Hepatocyte (in vitro differentiated cells): ENCODE measurements at regions not wholly inside any gene's neighbourhood (a gene's known extent, or its start where the extent isn't known, plus 50 kb on each side); places are given as distances from the start of the nearest gene placed in this dataset.

ENCODE experiments used
- DNase-seq: peaks from one replicate; pipeline ENCODE4 v3.0.0-alpha.2; 2016; ENCODE audit warnings: low spot score
- H2AFZ ChIP-seq: fragments of 200-600 bp; sonication (generic); 2 replicates; pipeline ENCODE4 v1.6.0; 2016; ENCODE audit warnings: antibody characterized with exemption, mild to moderate bottlenecking
- H3K27ac ChIP-seq: fragments of 200-600 bp; sonication (generic); 2 replicates; pipeline ENCODE4 v1.5.1; 2016; ENCODE audit warnings: mild to moderate bottlenecking
- H3K27me3 ChIP-seq: fragments of 200-600 bp; sonication (generic); 2 replicates; pipeline ENCODE4 v1.6.1; 2016
- H3K36me3 ChIP-seq: fragments of 200-600 bp; sonication (generic); replicated peaks from 2 replicates; pipeline ENCODE4 v1.5.1; 2016; ENCODE audit warnings: low read depth; ENCODE audit not compliant: insufficient read depth
- H3K4me1 ChIP-seq: fragments of 200-600 bp; sonication (generic); 2 replicates; pipeline ENCODE4 v1.5.1; 2016; ENCODE audit warnings: mild to moderate bottlenecking, moderate library complexity; ENCODE audit not compliant: insufficient read depth
- H3K4me2 ChIP-seq: fragments of 200-600 bp; sonication (generic); 2 replicates; pipeline ENCODE4 v1.6.0; 2016
- H3K4me3 ChIP-seq: fragments of 200-600 bp; sonication (generic); 2 replicates; pipeline ENCODE4 v1.5.1; 2016; ENCODE audit warnings: mild to moderate bottlenecking
- H3K79me2 ChIP-seq: fragments of 200-600 bp; sonication (generic); 2 replicates; pipeline ENCODE4 v1.6.0; 2017; ENCODE audit warnings: mild to moderate bottlenecking
- H3K9me2 ChIP-seq: fragments of 200-600 bp; sonication (generic); replicated peaks from 2 replicates; pipeline ENCODE4 v1.6.0; 2017; ENCODE audit warnings: mild to moderate bottlenecking; ENCODE audit not compliant: insufficient read depth
- H3K9me3 ChIP-seq: fragments of 200-600 bp; sonication (generic); 2 replicates; pipeline ENCODE4 v1.5.1; 2016; ENCODE audit warnings: low read depth, mild to moderate bottlenecking
- H4K20me1 ChIP-seq: fragments of 200-600 bp; sonication (generic); 2 replicates; pipeline ENCODE4 v1.6.0; 2016; ENCODE audit warnings: mild to moderate bottlenecking; ENCODE audit not compliant: insufficient read depth, poor library complexity, severe bottlenecking
- EZH2 ChIP-seq: fragments of 200-600 bp; sonication (generic); IDR thresholded peaks from 2 replicates; pipeline ENCODE4 v1.6.1; 2016; ENCODE audit warnings: antibody characterized with exemption, mild to moderate bottlenecking, borderline replicate concordance
- EZH2phosphoT487 ChIP-seq: fragments of 200-600 bp; sonication (generic); IDR thresholded peaks from one replicate; pipeline ENCODE4 v1.6.1; 2018; ENCODE audit warnings: antibody characterized with exemption, mild to moderate bottlenecking, low read depth, moderate library complexity; ENCODE audit not compliant: unreplicated experiment, severe bottlenecking
- WGBS: methylation state at CpG from one replicate; pipeline ENCODE4 v1.1.6; 2016; ENCODE audit warnings: low lambda C conversion rate; ENCODE audit errors: missing lambda C conversion rate; 5-methylcytosine and 5-hydroxymethylcytosine counted together
- TF ChIP-seq, protein P1 (sequence below): fragments of 200-600 bp; sonication (generic); IDR thresholded peaks from 2 replicates; pipeline ENCODE4 v1.5.1; 2016; ENCODE audit warnings: antibody characterized with exemption, mild to moderate bottlenecking; ENCODE audit not compliant: poor library complexity

DNA sequence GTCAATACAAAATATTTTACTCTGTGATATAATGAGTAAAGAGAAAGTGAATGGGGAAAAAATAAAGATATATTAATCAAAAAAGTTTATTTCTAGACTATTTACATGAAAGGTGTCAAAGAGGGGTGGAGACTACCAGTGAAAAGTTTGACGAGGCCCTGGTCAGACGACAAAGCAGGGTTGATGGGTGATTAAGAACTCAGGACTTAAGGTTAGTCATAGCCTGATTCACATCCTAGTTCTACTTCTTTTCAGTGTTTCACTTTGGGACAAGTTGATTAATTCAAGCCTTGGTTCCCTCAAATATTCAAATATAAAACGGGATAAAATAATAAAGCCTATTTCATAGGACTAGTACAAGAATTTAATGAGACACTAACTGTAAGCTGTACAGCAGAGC lies 178.2 kb upstream of the HS3ST5 start:
- Histone ChIP-seq H3K4me3 (no peak overlapping the region), H3K4me1 (no peaks in the 10 kb centered on the region), H2AFZ (no peak overlapping the region), H4K20me1 (no peaks in the 10 kb centered on the region), H3K9me3 (no peaks in the 10 kb centered on the region), H3K79me2 (no peaks in the 10 kb centered on the region), H3K27me3 (no peaks in the 10 kb centered on the region), H3K27ac (no peak overlapping the region), H3K36me3 (no peaks in the 10 kb centered on the region), H3K9me2 (no peaks in the 10 kb centered on the region), H3K4me2 (no peak overlapping the region)
- TF ChIP-seq EZH2phosphoT487 = no peak
- TF ChIP-seq EZH2 = no peak
- TF ChIP-seq, protein P1, sequence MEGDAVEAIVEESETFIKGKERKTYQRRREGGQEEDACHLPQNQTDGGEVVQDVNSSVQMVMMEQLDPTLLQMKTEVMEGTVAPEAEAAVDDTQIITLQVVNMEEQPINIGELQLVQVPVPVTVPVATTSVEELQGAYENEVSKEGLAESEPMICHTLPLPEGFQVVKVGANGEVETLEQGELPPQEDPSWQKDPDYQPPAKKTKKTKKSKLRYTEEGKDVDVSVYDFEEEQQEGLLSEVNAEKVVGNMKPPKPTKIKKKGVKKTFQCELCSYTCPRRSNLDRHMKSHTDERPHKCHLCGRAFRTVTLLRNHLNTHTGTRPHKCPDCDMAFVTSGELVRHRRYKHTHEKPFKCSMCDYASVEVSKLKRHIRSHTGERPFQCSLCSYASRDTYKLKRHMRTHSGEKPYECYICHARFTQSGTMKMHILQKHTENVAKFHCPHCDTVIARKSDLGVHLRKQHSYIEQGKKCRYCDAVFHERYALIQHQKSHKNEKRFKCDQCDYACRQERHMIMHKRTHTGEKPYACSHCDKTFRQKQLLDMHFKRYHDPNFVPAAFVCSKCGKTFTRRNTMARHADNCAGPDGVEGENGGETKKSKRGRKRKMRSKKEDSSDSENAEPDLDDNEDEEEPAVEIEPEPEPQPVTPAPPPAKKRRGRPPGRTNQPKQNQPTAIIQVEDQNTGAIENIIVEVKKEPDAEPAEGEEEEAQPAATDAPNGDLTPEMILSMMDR = no peak
- no peak for DNase-seq
- 74% methylated on average over 3 of the region's 3 CpGs for WGBS

GRCh38 chr6:114514170-114514569 lies 171.3 kb upstream of the HS3ST5 start:
- no peak for DNase-seq
- H2AFZ ChIP-seq = no peak overlapping the region
- peaks cover 4% of the 10 kb centered on the region for H3K4me1 ChIP-seq
- H3K27me3 ChIP-seq = no peaks in the 10 kb centered on the region
- no peak overlapping the region for H3K27ac ChIP-seq
- no peaks in the 10 kb centered on the region for H3K79me2 ChIP-seq
- no peaks in the 10 kb centered on the region for H4K20me1 ChIP-seq
- no peaks in the 10 kb centered on the region for H3K9me2 ChIP-seq
- H3K4me3 ChIP-seq = no peak overlapping the region
- H3K9me3 ChIP-seq = no peaks in the 10 kb centered on the region
- no peaks in the 10 kb centered on the region for H3K36me3 ChIP-seq
- 37% methylated on average over 1 of the region's 1 CpG for WGBS
- TF ChIP-seq EZH2phosphoT487 (no peak), EZH2 (no peak)
- TF ChIP-seq, protein P1 = no peak
- no peak overlapping the region for H3K4me2 ChIP-seq

DNA sequence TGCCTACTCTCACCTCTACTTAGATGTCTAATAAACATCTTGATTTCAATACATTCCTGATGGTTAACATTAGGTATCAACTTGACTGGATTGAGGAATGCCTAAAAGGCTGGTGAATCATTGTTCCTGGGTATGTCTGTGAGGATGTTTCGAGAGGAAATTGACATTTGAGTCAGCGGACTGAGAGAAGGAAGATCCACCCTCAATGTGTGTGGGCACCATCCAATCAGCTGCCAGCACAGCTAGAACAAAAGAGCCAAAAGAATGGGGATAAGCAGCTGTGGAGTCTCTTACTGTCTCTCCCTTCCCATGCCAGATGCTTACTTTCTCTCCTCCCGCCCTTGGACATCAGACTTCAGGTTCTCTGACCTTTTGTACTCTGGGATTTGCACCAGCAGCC lies 128.6 kb upstream of the HS3ST5 start:
- WGBS = 94% methylated on average over 3 of the region's 3 CpGs
- H3K36me3 ChIP-seq = no peaks in the 10 kb centered on the region
- H3K4me3 ChIP-seq = no peak overlapping the region

More for the DNA sequence above, 128.6 kb upstream of the HS3ST5 start:
- DNase-seq = no peak
- Histone ChIP-seq H3K4me2 (no peak overlapping the region), H3K4me1 (no peaks in the 10 kb centered on the region), H2AFZ (no peak overlapping the region), H4K20me1 (no peaks in the 10 kb centered on the region), H3K9me3 (no peaks in the 10 kb centered on the region), H3K27ac (no peak overlapping the region), H3K79me2 (no peaks in the 10 kb centered on the region), H3K9me2 (no peaks in the 10 kb centered on the region), H3K27me3 (no peaks in the 10 kb centered on the region)
- TF ChIP-seq EZH2 = no peak
- TF ChIP-seq, protein P1 = no peak
- TF ChIP-seq EZH2phosphoT487 = no peak
